Left lung (tissue), 4 donors: ENCODE measurements at regions not wholly inside any gene's neighbourhood (a gene's known extent, or its start where the extent isn't known, plus 50 kb on each side); places are given as distances from the start of the nearest gene placed in this dataset.

ENCODE experiments used
- ATAC-seq: fragments of 200-7000 bp; cut with Tn5 transposase; one replicate; pipeline ENCODE4 v1.9.1; 2020; ENCODE audit warnings: moderate library complexity
- DNase-seq, 4 donors: peaks; one replicate each; pipeline ENCODE4 v3.0.0-alpha.2; 2013 to 2020
- H3K27ac ChIP-seq, 2 donors: fragments of 200-600 bp; sonication (generic) in 1 of 2; one replicate each; pipeline versions ENCODE4 v1.5.0 to v1.8.0; 2020 to 2021
- H3K27me3 ChIP-seq, 2 donors: fragments of 200-600 bp; sonication (generic) in 1 of 2; one replicate each; pipeline versions ENCODE4 v1.5.0 to v1.8.0; 2020 to 2021
- H3K36me3 ChIP-seq, 2 donors: fragments of 200-600 bp; sonication (generic) in 1 of 2; one replicate each; pipeline versions ENCODE4 v1.5.0 to v1.8.0; 2020 to 2021
- H3K4me1 ChIP-seq, 2 donors: fragments of 200-600 bp; one replicate each; pipeline ENCODE4 v1.8.0; 2021
- H3K4me3 ChIP-seq, 2 donors: fragments of 200-600 bp; sonication (generic) in 1 of 2; one replicate each; pipeline versions ENCODE4 v1.5.0 to v1.8.0; 2020 to 2021; ENCODE audit warnings: mild to moderate bottlenecking in 1 of 2
- H3K9me3 ChIP-seq, 2 donors: fragments of 200-600 bp; sonication (generic) in 1 of 2; one replicate each; pipeline versions ENCODE4 v1.5.0 to v1.8.0; 2020 to 2021
- CTCF ChIP-seq, 2 donors: fragments of 200-600 bp; sonication (generic) in 1 of 2; IDR thresholded peaks; one replicate each; pipeline versions ENCODE4 v1.5.0 to v1.8.0; 2021; ENCODE audit warnings: antibody characterized with exemption in 2 of 2
- intact Hi-C, 2 donors: fragments of 100-400 bp; cut with DNase I; formaldehyde crosslinking; loops; one replicate each; pipeline versions ENCODE4 v1.11.2 to v1.14.2; 2022
- donor health status: DM: no; HTN: yes; CAD: no.
- donor health status: DM: no; HTN: no; CAD: no.

- intact Hi-C loops, result no loop called here
- Histone ChIP-seq H3K4me3 (no peak overlapping the region), H3K36me3 (no peaks in the 10 kb centered on the region), H3K27me3 (no peaks in the 10 kb centered on the region), H3K4me1 (no peaks in the 10 kb centered on the region), H3K9me3 (no peaks in the 10 kb centered on the region), H3K27ac (no peak overlapping the region)
- DNase-seq (no peak), ATAC-seq (peak; percentile 23)
- TF ChIP-seq CTCF (IDR thresholded peaks at IDR 0.05), result no peak
Measured at GRCh38 chr2:207296265-207296948, 130.7 kb upstream of the KLF7 start.

- no peak for TF ChIP-seq CTCF (IDR thresholded peaks at IDR 0.05)
Measured at GRCh38 chr2:207300817-207301216, 135.1 kb upstream of the KLF7 start.

GRCh38 chr2:207304761-207305160, 139.0 kb upstream of the KLF7 start:
- no peaks in the 10 kb centered on the region for H3K9me3 ChIP-seq
- H3K27ac ChIP-seq, result no peak overlapping the region
- DNase-seq (no peak), ATAC-seq (no peak)
- no peaks in the 10 kb centered on the region for H3K36me3 ChIP-seq
- no peaks in the 10 kb centered on the region for H3K27me3 ChIP-seq
- no peak for TF ChIP-seq CTCF (IDR thresholded peaks at IDR 0.05)
- no peak overlapping the region for H3K4me3 ChIP-seq
- intact Hi-C loops, result no loop called here
- no peaks in the 10 kb centered on the region for H3K4me1 ChIP-seq

More at GRCh38 chr2:207300817-207301216, 135.1 kb upstream of the KLF7 start:
- no peak overlapping the region for H3K4me3 ChIP-seq
- H3K27ac ChIP-seq, result no peak overlapping the region
- ATAC-seq (no peak), DNase-seq (no peak)
- intact Hi-C loops, result no loop called here
- no peaks in the 10 kb centered on the region for H3K9me3 ChIP-seq
- H3K4me1 ChIP-seq, result no peaks in the 10 kb centered on the region
- H3K36me3 ChIP-seq, result no peaks in the 10 kb centered on the region
- no peaks in the 10 kb centered on the region for H3K27me3 ChIP-seq

- intact Hi-C loops, result no loop called here
- DNase-seq, result no peak
- no peak for TF ChIP-seq CTCF (IDR thresholded peaks at IDR 0.05)
- Histone ChIP-seq H3K9me3 (no peaks in the 10 kb centered on the region), H3K27ac (no peak overlapping the region), H3K36me3 (no peaks in the 10 kb centered on the region), H3K4me1 (peaks cover 0 to 31% of the 10 kb centered on the region in 2 donors), H3K4me3 (no peak overlapping the region), H3K27me3 (no peaks in the 10 kb centered on the region)
- ATAC-seq, result no peak
Measured at GRCh38 chr2:207308519-207309224, 142.9 kb upstream of the KLF7 start.

GRCh38 chr2:207311316-207312005, 145.7 kb upstream of the KLF7 start:
- peaks cover 0 to 31% of the 10 kb centered on the region in 2 donors for H3K4me1 ChIP-seq
- H3K4me3 ChIP-seq, result no peak overlapping the region
- no peaks in the 10 kb centered on the region for H3K9me3 ChIP-seq
- TF ChIP-seq CTCF (IDR thresholded peaks at IDR 0.05), result peak in 1 of 2 donors; percentile 16
- H3K27ac ChIP-seq, result peak overlapping the region in 1 of 2 donors; percentile 86
- peak in 1 of 4 donors; percentile 65 for DNase-seq
- intact Hi-C loops, result no loop called here
- no peaks in the 10 kb centered on the region for H3K36me3 ChIP-seq
- ATAC-seq, result peak; percentile 91
- H3K27me3 ChIP-seq, result no peaks in the 10 kb centered on the region
